WERI-Rb-1 (cell line): ENCODE measurements at regions not wholly inside any gene's neighbourhood (a gene's known extent, or its start where the extent isn't known, plus 50 kb on each side); places are given as distances from the start of the nearest gene placed in this dataset.

Source experiments
- DNase-seq: peaks from one replicate; pipeline ENCODE4 v3.0.0-alpha.2; 2020
- H3K27ac ChIP-seq: fragments of 250-450 bp; sonication (Bioruptor Pico); 2 replicates; pipeline ENCODE4 v1.5.1; 2020; ENCODE audit warnings: mild to moderate bottlenecking, moderate library complexity
- H3K27me3 ChIP-seq: fragments of 250-450 bp; sonication (Bioruptor Pico); 2 replicates; pipeline ENCODE4 v1.5.1; 2021; ENCODE audit warnings: mild to moderate bottlenecking, low read depth, moderate library complexity; ENCODE audit not compliant: insufficient read depth, severe bottlenecking
- H3K36me3 ChIP-seq: fragments of 250-450 bp; sonication (Bioruptor Pico); 2 replicates; pipeline ENCODE4 v1.5.1; 2020; ENCODE audit warnings: mild to moderate bottlenecking, moderate library complexity
- H3K4me3 ChIP-seq: 2 replicates; pipeline ENCODE4 v1.5.1; 2011; ENCODE audit warnings: low read depth, mild to moderate bottlenecking, control low read depth, low read length
- H3K9me3 ChIP-seq: fragments of 250-450 bp; sonication (Bioruptor Pico); 2 replicates; pipeline ENCODE4 v1.5.1; 2021; ENCODE audit warnings: mild to moderate bottlenecking, moderate library complexity; ENCODE audit not compliant: severe bottlenecking
- CTCF ChIP-seq: IDR thresholded peaks from 2 replicates; pipeline ENCODE4 v1.5.1; 2011; ENCODE audit warnings: low read depth, mild to moderate bottlenecking, control low read depth, inconsistent platforms, low read length

- Histone ChIP-seq H3K9me3 (peaks cover 3% of the 10 kb centered on the region), H3K27me3 (no peaks in the 10 kb centered on the region), H3K36me3 (no peaks in the 10 kb centered on the region), H3K27ac (no peak overlapping the region), H3K4me3 (no peak overlapping the region)
- TF ChIP-seq CTCF, result no peak
- DNase-seq, result no peak
These were observed 128.4 kb upstream of the FAM98A start for GRCh38 chr2:33727361-33728032.

GRCh38 chr2:33726415-33726814, 127.3 kb upstream of the FAM98A start:
- H3K36me3 ChIP-seq, result no peaks in the 10 kb centered on the region
- H3K27ac ChIP-seq, result no peak overlapping the region
- no peak overlapping the region for H3K4me3 ChIP-seq
- H3K27me3 ChIP-seq, result no peaks in the 10 kb centered on the region
- H3K9me3 ChIP-seq, result peaks cover 3% of the 10 kb centered on the region
- DNase-seq, result no peak
- no peak for TF ChIP-seq CTCF

DNA sequence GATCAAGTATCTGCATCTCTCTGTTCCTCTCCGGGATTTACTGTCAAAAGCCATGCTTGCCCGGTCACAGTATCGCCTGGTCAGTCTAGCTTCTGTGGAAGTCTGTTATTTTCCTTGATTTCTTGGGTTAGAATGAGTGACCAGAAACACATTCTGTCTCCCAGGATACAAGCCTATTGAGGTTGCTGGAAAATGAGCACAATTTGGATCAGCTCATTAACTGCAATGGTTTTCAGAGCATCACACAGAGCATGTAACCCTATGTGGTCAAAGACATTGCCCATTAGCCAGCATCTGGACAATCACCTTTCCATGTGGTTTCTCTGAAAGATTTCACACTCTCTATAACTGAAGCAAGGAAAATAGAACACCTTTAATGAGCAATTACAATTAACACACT, 124.2 kb upstream of the FAM98A start:
- peaks cover 3% of the 10 kb centered on the region for H3K9me3 ChIP-seq
- no peak for TF ChIP-seq CTCF
- no peaks in the 10 kb centered on the region for H3K27me3 ChIP-seq
- H3K36me3 ChIP-seq, result no peaks in the 10 kb centered on the region
- no peak for DNase-seq
- no peak overlapping the region for H3K4me3 ChIP-seq
- H3K27ac ChIP-seq, result no peak overlapping the region

- no peak overlapping the region for H3K27ac ChIP-seq
- no peak for DNase-seq
- H3K4me3 ChIP-seq, result no peak overlapping the region
- no peak for TF ChIP-seq CTCF
- no peaks in the 10 kb centered on the region for H3K27me3 ChIP-seq
- no peaks in the 10 kb centered on the region for H3K36me3 ChIP-seq
- no peaks in the 10 kb centered on the region for H3K9me3 ChIP-seq
These were observed 120.0 kb upstream of the FAM98A start for GRCh38 chr2:33719067-33719466.

DNA sequence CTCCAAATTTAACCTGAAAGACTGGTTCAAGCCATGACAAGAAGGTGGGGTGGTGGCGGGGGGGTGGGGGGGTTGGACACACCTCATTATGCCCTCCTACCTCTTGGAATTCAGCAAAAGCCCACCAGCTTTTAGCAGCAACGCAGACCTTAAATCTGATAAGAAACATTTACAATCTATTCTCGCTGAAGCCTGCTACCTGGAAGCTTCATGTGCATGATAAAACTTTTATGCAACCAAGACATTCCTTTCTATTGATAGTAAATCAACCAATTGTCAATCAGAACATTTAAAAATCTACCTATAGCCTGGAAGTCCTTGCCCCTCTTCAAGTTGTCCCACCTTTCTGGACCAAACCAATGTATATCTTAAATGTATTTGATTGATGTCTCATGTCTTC, 113.6 kb upstream of the FAM98A start:
- Histone ChIP-seq H3K9me3 (no peaks in the 10 kb centered on the region), H3K27me3 (no peaks in the 10 kb centered on the region), H3K36me3 (no peaks in the 10 kb centered on the region), H3K27ac (no peak overlapping the region), H3K4me3 (no peak overlapping the region)
- DNase-seq, result no peak
- TF ChIP-seq CTCF, result no peak

- H3K27me3 ChIP-seq, result no peaks in the 10 kb centered on the region
- TF ChIP-seq CTCF, result no peak
- no peak for DNase-seq
- H3K27ac ChIP-seq, result no peak overlapping the region
- H3K9me3 ChIP-seq, result no peaks in the 10 kb centered on the region
- H3K4me3 ChIP-seq, result no peak overlapping the region
- no peaks in the 10 kb centered on the region for H3K36me3 ChIP-seq
These were observed 110.9 kb upstream of the FAM98A start for GRCh38 chr2:33709951-33710350.
